ENCODE measurements at regions not wholly inside any gene's neighbourhood (a gene's known extent, or its start where the extent isn't known, plus 50 kb on each side); places are given as distances from the start of the nearest gene placed in this dataset.

DNA sequence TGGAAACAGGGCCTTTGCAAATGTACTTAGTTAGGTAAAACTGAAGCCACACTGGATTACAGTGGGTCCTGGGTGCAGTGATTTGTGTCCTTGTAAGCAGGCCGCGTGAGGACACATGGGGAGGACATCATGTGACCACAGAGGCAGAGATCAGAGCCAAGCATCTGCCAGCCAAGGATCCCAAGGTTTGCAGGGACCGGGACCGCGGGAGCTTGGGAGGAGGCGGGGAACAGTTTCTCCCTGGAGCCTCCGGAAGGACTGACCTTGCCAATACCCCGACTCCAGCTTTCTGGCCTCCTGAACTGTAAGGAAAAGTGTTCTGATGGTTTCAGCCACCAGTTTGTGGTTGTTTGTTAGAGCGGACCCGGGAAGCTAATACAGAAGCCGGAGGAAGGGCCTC is 500.9 kb downstream of the PREX1 start:
- Histone ChIP-seq H3K4me3 (no peak overlapping the region), H3K4me1 (peaks cover 5 to 19% (median 13%) of the 10 kb centered on the region in 10 experiments; a peak in 16 of 20 replicates), H3K27ac (no peak overlapping the region)

DNA sequence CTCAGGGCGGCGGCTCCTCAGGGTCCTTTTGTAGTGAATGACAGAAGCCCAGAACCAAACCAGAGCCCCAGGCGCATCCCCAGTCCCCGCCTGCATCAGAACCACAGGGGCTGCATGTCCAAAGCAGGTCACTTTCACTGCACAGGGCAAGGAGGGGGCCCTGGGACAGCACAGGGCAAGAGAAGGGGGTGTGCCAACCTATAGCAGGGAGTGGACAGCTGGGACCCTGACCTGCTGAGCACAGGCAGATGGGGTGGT is 501.4 kb downstream of the PREX1 start:
- Histone ChIP-seq H3K27ac (no peak overlapping the region), H3K4me2 (no peak overlapping the region)

More for the DNA sequence above, 500.9 kb downstream of the PREX1 start:
- Histone ChIP-seq H3K9me3 (replicated peaks in 1 of 11) (no peaks in the 10 kb centered on the region), H3K4me2 (no peak overlapping the region), H4K20me1 (no peaks in the 10 kb centered on the region), H3K9ac (no peak overlapping the region), H3K36me3 (no peaks in the 10 kb centered on the region), H3K27me3 (no peaks in the 10 kb centered on the region)
- TF ChIP-seq Cebpa-rat (IDR thresholded peaks at IDR 0.05) = no peak

GRCh38 chr20:48325656-48326433 is 502.0 kb downstream of the PREX1 start:
- Histone ChIP-seq H3K4me2 (no peak overlapping the region), H3K4me3 (no peak overlapping the region), H3K4me1 (peaks cover 5 to 19% (median 13%) of the 10 kb centered on the region in 10 experiments; a peak in 16 of 20 replicates), H3K27me3 (no peaks in the 10 kb centered on the region), H3K27ac (no peak overlapping the region), H4K20me1 (no peaks in the 10 kb centered on the region), H3K36me3 (no peaks in the 10 kb centered on the region), H3K9ac (no peak overlapping the region), H3K9me3 (replicated peaks in 1 of 11) (no peaks in the 10 kb centered on the region)
- no peak for TF ChIP-seq Cebpa-rat (IDR thresholded peaks at IDR 0.05)

More for the DNA sequence above, 501.4 kb downstream of the PREX1 start:
- Histone ChIP-seq H3K4me1 (peaks cover 5 to 19% (median 13%) of the 10 kb centered on the region in 10 experiments; a peak in 16 of 20 replicates), H3K9ac (no peak overlapping the region), H4K20me1 (no peaks in the 10 kb centered on the region), H3K27me3 (no peaks in the 10 kb centered on the region), H3K4me3 (no peak overlapping the region), H3K36me3 (no peaks in the 10 kb centered on the region), H3K9me3 (replicated peaks in 1 of 11) (no peaks in the 10 kb centered on the region)
- no peak for TF ChIP-seq Cebpa-rat (IDR thresholded peaks at IDR 0.05)

- H3K9ac ChIP-seq = no peak overlapping the region
- no peaks in the 10 kb centered on the region for H3K36me3 ChIP-seq
- peaks cover 3 to 13% (median 10%) of the 10 kb centered on the region in 10 experiments; a peak in 16 of 20 replicates for H3K4me1 ChIP-seq
- H3K27ac ChIP-seq = no peak overlapping the region
- H4K20me1 ChIP-seq = no peaks in the 10 kb centered on the region
- TF ChIP-seq Cebpa-rat (IDR thresholded peaks at IDR 0.05) = no peak
- H3K9me3 ChIP-seq (replicated peaks in 1 of 11) = no peaks in the 10 kb centered on the region
- H3K4me2 ChIP-seq = no peak overlapping the region
- H3K4me3 ChIP-seq = no peak overlapping the region
- no peaks in the 10 kb centered on the region for H3K27me3 ChIP-seq
These were observed 503.1 kb downstream of the PREX1 start for GRCh38 chr20:48324744-48325143.

DNA sequence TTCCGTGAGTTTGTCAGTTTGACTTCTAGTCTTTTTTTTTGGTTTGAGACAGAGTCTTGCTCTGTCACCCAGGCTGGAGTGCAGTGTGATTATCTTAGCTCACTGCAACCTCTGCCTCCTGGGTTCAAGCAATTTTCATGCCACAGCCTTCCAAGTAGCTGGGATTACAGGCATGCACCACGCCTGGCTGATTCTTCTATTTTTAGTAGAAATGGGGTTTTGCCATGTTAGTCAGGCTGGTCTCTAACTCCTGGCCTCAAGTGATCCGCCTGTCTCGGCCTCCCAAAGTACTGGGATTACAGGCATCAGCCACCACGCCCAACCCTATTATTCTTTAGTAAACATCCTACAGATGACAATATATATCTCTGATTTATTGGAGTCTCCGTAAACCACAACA is 506.5 kb downstream of the PREX1 start:
- Histone ChIP-seq H3K27me3 (no peaks in the 10 kb centered on the region), H4K20me1 (no peaks in the 10 kb centered on the region), H3K4me3 (no peak overlapping the region), H3K4me1 (no peaks in the 10 kb centered on the region), H3K4me2 (no peak overlapping the region), H3K36me3 (no peaks in the 10 kb centered on the region), H3K27ac (no peak overlapping the region), H3K9ac (no peak overlapping the region), H3K9me3 (replicated peaks in 1 of 11) (no peaks in the 10 kb centered on the region)
- TF ChIP-seq Cebpa-rat (IDR thresholded peaks at IDR 0.05) = no peak

DNA sequence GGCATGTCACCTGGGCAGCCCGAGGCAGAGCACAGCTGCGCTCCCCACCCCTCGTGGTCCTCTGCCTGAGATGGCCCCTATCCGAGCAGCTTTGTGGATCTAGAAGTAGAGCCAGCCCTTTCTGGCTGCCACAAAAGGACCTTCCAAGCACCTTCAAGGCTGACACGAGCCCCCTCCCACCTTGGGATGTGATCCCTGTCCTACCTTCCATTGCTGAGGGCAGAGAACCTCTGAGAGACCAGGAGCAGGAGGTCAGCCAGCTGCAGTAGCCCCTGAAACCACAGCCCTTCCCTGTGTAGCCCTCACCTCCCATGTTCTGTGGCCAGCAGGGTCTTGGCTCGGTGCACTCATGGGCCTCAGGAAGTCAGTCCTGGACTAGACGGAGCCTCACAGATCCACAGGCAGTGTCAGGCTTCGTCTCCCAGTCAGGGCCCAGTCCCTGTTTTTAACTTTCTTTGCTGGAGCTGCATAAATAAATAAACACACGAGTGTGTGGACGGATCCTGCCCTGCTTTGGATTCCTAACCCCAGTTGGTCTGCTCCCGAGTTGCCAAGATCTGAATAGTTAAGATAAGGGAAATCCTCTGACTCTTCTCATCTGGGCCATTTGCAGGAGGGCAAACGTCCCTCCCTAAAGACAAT is 507.7 kb downstream of the PREX1 start:
- Histone ChIP-seq H3K4me2 (no peak overlapping the region), H3K27me3 (no peaks in the 10 kb centered on the region), H3K9ac (no peak overlapping the region), H4K20me1 (no peaks in the 10 kb centered on the region), H3K36me3 (no peaks in the 10 kb centered on the region), H3K4me1 (no peaks in the 10 kb centered on the region), H3K9me3 (replicated peaks in 1 of 11) (no peaks in the 10 kb centered on the region; a peak in 2 of 22 replicates), H3K4me3 (no peak overlapping the region), H3K27ac (no peak overlapping the region)
- TF ChIP-seq Cebpa-rat (IDR thresholded peaks at IDR 0.05) = no peak

- Histone ChIP-seq H3K27ac (no peak overlapping the region), H4K20me1 (no peaks in the 10 kb centered on the region), H3K4me3 (no peak overlapping the region), H3K4me2 (no peak overlapping the region), H3K36me3 (no peaks in the 10 kb centered on the region), H3K27me3 (no peaks in the 10 kb centered on the region), H3K9me3 (replicated peaks in 1 of 11) (no peaks in the 10 kb centered on the region; a peak in 2 of 22 replicates), H3K4me1 (no peaks in the 10 kb centered on the region), H3K9ac (no peak overlapping the region)
- TF ChIP-seq Cebpa-rat (IDR thresholded peaks at IDR 0.05) = no peak
These were observed 510.2 kb downstream of the PREX1 start for GRCh38 chr20:48317578-48317977.

DNA sequence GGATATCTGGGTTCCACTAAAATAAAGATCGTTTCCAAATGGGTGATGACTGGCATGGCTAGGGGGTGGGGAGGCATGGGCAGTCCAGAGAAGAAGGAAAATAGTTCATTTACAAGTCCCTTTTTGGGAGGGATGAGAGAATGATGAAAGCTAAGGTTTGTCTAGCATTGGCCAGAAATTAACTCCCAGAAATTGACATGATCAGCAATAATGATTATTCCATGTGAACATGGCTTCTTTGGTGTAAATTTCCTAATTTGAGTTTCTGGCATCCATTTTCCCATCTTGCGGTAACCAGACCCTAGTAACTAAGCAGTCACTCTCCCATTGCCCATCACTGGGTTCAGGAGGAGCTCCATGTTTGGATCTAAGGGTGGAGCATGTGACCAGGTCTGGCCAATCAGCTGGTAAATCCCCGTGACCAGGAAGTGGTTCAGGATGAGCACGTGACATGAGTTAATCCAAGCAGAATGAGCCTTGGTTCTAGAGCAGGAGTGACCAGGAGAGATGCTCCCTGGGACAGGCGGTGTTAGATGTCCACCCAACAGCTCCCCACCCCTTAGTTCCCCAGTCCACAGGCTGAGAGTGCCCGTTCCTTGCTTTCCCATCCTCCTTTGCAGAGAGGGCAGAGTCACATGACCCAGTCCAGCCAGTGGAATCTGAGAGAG is 512.7 kb downstream of the PREX1 start:
- H3K27me3 ChIP-seq = no peaks in the 10 kb centered on the region
- TF ChIP-seq Cebpa-rat (IDR thresholded peaks at IDR 0.05) = no peak

DNA sequence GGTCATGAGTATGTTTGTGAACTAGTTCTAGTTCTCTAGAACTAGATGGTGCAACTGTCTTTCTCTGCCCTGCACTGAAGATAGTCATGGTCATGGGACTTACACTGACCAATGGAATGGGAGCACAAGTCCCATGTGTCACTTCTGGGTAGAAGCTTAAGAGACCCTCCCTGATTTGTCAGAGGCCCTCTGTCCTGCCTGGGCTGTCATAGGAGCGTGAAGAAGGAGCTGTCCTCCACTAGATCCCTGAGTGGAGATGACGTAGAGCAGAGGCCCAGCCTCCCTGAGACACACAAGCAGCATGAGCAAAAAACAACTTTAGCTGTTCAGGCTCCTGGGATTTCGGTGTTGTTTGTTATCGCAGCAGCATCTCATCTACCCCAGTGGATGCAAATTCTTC is 514.5 kb downstream of the PREX1 start:
- no peaks in the 10 kb centered on the region for H3K27me3 ChIP-seq
- TF ChIP-seq Cebpa-rat (IDR thresholded peaks at IDR 0.05) = no peak
- H3K9ac ChIP-seq = no peak overlapping the region
- no peaks in the 10 kb centered on the region for H4K20me1 ChIP-seq
- no peaks in the 10 kb centered on the region for H3K4me1 ChIP-seq
- no peaks in the 10 kb centered on the region; a peak in 2 of 22 replicates for H3K9me3 ChIP-seq (replicated peaks in 1 of 11)
- H3K4me3 ChIP-seq = no peak overlapping the region
- no peak overlapping the region for H3K4me2 ChIP-seq
- H3K27ac ChIP-seq = no peak overlapping the region
- H3K36me3 ChIP-seq = no peaks in the 10 kb centered on the region

More for the DNA sequence above, 512.7 kb downstream of the PREX1 start:
- no peaks in the 10 kb centered on the region; a peak in 2 of 22 replicates for H3K9me3 ChIP-seq (replicated peaks in 1 of 11)
- H3K4me1 ChIP-seq = no peaks in the 10 kb centered on the region
- no peaks in the 10 kb centered on the region for H4K20me1 ChIP-seq
- H3K4me2 ChIP-seq = no peak overlapping the region
- H3K27ac ChIP-seq = no peak overlapping the region
- H3K9ac ChIP-seq = no peak overlapping the region
- no peaks in the 10 kb centered on the region for H3K36me3 ChIP-seq
- no peak overlapping the region for H3K4me3 ChIP-seq

Data from BLaER1 treated with 17β-estradiol and CSF1 and Interleukin-3, amounts not matched to agents 10 nM and 100 nM (cell line).